CD4-positive, alpha-beta T cell treated with Interleukin-1 beta for 1 hour (primary cell): ENCODE measurements at regions not wholly inside any gene's neighbourhood (a gene's known extent, or its start where the extent isn't known, plus 50 kb on each side); places are given as distances from the start of the nearest gene placed in this dataset.

Experiments
- DNase-seq, 2 donors: peaks; one replicate each; pipeline ENCODE4 v3.0.0-alpha.2; 2020 to 2022

- DNase-seq, result no peak
Observed at GRCh38 chr1:4336507-4336906, 317.9 kb upstream of the AJAP1 start.

DNA sequence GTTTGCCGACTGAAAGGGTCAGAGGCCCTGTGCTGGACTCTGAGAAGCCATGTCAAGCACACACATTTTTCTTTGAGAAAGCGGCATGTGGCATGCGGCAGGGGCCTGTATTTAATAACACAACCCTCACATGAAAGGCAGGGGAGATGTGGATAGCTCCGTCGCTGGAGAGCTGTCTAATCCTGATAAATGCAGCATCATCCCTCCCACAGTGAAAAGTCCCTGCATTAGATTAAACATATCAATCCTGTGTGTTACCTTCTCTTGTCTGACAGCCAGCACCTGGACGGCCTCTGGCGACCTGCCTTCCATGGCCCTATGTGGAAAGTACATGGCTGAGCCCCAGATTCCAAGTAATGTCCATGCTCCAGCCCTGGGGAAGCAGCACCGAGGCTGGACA, 313.0 kb upstream of the AJAP1 start:
- DNase-seq, result no peak

- DNase-seq, result no peak
Observed at GRCh38 chr1:4344065-4344732, 310.2 kb upstream of the AJAP1 start.

- no peak for DNase-seq
Observed at GRCh38 chr1:4345094-4345493, 309.3 kb upstream of the AJAP1 start.

- no peak for DNase-seq
Observed at GRCh38 chr1:4346131-4346530, 308.3 kb upstream of the AJAP1 start.

GRCh38 chr1:4351453-4351852, 303.0 kb upstream of the AJAP1 start:
- no peak for DNase-seq

- no peak for DNase-seq
Observed at GRCh38 chr1:4353090-4353856, 301.1 kb upstream of the AJAP1 start.

DNA sequence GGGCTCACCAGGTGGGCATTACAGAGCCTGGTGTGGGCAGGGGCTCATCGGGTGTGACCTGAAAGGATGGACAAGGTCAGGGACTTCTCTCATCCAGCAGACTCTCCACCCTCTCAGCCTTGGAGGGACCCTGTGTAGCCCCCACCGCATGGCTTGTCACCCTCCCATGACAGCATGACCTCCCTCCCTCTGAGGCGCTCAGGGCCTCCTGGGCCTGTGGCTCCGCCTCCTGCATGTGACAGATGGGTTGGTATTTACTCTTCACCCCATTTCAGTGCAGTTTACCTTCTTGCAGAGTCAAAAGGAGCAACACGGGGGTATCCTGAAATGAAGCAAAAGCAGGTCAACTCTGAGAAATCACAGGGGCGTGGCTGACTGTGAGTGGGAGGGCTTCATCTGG, 298.6 kb upstream of the AJAP1 start:
- no peak for DNase-seq

DNA sequence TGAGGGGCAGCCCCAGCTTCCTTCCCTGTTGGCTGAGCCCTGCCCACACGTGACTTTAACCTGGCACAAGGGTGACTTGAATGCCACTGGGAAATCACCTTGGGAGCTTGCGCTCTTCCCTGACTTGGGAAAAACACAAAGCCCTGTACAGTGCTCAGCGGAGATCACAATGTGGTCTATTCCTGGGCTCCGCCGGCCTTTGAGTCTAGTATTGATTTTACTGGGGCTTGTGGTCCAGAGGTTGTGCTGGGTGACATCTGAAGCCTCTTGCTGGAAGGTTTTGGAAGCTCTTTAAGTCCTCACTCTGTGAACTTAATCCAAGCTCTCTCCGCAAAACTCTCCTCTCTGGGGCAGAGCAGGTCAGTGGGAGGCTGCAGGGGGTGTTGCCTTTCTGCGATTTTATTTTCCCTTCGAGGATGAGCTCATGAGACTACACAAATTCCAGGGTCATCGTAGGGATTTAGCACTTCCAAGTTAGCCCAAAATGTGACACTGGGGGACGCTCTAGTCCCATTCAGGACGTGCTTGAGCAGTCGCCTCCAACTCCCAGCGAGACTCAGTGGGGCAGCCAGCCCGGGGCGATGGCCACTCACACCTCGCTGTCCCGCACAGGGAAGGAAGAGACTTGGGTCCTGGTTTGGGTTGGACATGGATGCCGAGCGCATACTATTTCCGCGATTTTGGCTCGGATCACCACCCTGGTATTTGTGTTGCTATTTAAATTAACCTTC, 291.9 kb upstream of the AJAP1 start:
- no peak for DNase-seq

DNA sequence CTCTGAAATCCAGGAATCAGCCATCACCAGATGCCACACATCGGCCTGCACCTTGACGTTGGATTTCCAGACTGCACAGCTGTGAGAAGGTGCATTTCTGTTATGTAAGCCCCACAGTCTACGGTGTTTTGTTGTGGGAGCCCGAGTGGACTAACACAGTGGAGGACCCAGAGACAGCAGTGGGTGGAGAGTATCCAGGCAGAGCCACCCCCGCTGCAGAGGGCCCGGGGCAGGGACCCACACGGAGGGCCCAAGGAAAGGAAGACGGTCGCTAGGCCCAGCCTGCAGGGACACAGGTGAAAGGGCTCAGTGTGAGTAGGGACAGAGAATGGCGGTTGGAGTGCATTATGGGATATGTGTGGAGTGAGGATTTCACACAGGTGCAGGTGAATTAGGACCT, 288.3 kb upstream of the AJAP1 start:
- DNase-seq, result no peak

- no peak for DNase-seq
Observed at GRCh38 chr1:4367230-4367777, 287.1 kb upstream of the AJAP1 start.

GRCh38 chr1:4369335-4369734, 285.1 kb upstream of the AJAP1 start:
- DNase-seq, result no peak

DNA sequence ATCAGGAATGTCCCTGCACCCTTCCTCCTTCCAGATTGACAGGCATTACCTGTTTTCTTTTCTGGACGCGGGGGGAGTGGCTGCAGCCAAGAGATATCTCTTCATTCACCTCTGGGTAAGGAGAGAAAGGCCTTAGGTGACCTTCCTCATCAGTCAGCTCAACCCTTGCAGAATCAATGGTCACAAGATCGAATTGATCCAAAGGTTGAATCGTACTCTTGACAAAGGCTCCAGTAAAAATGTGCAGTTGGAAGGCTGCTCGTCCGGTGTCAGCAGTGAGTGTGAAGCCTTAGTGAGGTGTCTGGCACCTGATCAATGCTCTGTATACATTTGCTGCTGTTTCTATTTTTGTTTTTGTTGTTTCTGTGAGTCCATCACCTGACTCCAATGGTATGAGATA, 282.6 kb upstream of the AJAP1 start:
- DNase-seq, result no peak

DNA sequence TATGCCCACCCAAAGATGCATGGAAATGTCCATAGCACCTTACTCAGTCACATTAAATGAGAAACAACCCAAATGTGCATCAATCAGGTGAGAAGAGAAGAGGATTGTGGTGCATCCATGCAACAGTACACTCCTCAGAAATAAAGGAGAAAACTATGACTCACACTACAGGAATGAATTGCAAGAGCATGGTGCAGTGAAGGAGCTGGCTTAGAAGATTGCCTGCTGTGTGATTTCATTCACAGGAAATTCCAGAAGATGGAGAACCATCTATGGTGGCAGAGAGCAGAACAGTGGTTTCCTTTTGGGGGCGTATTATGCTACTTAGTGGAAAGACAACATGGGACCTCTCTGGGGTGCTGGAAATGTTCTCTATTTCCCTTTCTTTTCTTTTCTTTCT, 278.6 kb upstream of the AJAP1 start:
- DNase-seq, result no peak

DNA sequence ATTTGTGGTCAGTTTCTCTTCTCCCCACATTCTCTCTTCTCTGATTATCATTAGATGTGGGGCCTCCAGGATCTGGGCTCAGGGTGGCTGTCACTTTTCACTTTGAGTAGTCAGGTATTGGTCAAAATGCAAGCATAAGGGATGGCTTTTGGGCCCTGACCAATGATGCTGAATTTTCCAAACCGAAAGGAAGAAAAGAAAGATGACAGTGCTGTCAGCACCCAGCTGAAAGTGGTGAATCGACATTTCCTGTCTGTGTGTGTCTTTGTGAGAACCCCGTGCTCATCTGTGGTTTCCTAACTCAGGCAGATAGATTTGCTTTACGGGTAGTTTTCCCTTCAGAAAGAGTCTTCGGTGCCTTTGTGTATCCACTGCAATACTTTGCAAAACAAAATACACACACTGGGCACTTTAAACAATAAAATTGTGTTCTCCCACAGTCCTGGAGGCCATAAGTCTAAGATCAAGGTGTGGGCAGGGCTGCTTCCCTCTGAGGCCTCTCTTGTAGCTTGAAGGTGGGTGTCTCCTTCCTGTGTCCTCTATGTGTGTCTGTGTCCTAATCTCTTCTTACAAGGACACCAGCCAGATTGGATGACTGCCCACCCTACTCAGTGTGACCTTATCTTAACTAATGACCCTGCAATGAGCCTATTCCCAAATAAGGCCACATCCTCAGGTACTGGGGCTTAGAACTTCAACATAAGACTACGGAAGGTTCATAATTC, 274.8 kb upstream of the AJAP1 start:
- DNase-seq, result peak in 1 of 2 donors; percentile 0

- no peak for DNase-seq
Observed at GRCh38 chr1:4380564-4381168, 273.7 kb upstream of the AJAP1 start.

GRCh38 chr1:4393191-4393590, 261.2 kb upstream of the AJAP1 start:
- no peak for DNase-seq

- no peak for DNase-seq
Observed at GRCh38 chr1:4394366-4394765, 260.0 kb upstream of the AJAP1 start.

- DNase-seq, result no peak
Observed at GRCh38 chr1:4395158-4395557, 259.3 kb upstream of the AJAP1 start.

GRCh38 chr1:4395676-4396075, 258.7 kb upstream of the AJAP1 start:
- DNase-seq, result no peak

DNA sequence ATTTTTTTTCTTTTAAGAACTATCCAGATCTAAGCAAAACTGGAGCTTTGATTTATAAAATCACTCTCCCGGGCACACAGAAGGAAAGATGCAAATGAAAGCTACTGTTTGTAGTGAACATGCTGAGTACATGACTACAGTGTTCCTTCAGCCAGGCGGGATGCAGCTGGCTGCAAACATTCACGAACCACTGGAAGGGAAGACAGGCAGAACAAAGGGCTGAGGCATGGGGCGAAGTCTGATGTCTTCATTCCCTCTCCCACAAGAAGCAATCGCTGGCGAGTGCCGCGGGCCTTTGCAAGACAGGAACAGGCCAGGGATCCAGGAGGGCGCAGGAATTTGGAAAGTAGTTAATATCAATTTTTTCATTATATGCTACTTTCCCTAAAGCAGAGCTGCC, 257.9 kb upstream of the AJAP1 start:
- no peak for DNase-seq

- DNase-seq, result no peak
Observed at GRCh38 chr1:4397196-4397595, 257.2 kb upstream of the AJAP1 start.

GRCh38 chr1:4402032-4402431, 252.4 kb upstream of the AJAP1 start:
- no peak for DNase-seq
